ENCODE measurements at regions not wholly inside any gene's neighbourhood (a gene's known extent, or its start where the extent isn't known, plus 50 kb on each side); places are given as distances from the start of the nearest gene placed in this dataset.
"Not testable (repeated sequence)": the region's sequence is repeated elsewhere in the genome, so short reads cannot be mapped to it uniquely, and the experiment has no call there.

DNA sequence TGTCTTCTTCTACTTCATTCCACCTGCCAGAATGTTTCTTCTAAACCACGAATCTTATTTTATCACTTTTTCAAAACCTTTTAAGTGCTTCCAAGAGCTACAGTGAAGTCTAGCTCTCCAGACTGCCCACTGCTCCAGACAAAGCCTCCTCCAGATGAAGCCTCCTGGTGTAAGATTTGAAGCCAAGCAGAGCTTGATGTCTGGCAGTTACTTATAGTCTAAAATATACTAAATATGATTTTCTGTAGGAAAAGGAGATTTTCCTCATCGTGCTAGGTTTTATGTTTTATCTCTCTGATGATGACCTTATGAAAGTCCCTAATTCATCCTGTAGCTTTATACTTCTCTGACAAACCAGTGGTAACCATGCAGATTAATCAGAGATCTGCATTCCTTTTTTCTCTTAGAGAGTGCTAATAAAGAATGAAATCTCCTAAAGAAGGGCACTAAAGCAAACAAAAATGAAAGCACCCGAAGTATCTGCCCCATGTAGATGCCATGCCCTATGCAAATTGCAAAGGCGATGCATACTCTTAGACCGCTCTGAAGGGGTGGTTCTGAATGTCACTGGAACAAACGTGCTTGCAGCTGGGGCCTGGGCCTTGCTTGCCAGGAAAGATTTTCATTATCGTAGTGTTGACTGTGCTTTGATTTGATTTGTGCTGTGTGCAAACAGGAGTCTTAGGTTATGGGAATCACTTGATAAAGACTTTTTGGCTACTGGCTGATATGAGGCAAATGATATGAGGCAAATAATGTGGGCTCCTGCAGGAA is 314.2 kb downstream of the PID1 start:
- no peak for DNase-seq (ENCODE audit: low spot score)

DNA sequence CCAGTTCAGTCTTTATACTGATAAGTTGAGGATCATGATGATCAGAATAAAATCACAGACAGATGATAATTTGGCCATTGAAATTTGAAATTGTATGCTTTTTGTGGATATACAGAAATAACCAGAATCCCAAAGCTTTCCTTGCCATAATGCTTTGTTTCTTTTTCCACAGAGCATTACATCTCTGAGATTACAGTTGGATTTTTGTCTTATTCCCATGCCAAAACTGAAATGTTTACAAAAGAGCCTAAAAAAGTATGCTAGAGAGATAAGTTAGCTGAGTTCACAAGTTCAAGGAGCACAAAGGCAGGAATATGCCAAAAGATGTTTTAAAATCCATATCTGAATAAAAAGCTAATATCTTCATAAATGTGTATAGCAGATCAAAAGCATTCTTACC is 321.3 kb downstream of the PID1 start:
- DNase-seq (ENCODE audit: low spot score), result no peak

DNA sequence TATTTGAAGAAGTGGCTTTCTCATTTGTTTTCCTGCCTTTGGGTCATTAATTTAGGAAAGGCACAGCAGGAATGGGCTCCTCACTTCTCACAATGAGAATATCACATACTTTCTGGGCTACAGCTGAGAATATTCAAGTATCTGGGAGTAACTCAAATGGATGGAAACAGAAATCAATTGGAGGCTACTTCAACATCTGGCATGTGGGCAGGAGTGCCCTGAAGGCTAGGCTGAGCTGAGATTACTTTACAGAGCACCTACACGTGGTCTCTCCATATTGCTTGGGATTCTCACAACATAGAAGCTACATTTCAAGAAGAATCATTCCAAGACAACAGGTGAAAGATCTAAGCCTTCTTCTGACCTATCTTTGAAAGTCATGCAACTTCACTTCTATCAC is 325.4 kb downstream of the PID1 start:
- DNase-seq (ENCODE audit: low spot score), result no peak

DNA sequence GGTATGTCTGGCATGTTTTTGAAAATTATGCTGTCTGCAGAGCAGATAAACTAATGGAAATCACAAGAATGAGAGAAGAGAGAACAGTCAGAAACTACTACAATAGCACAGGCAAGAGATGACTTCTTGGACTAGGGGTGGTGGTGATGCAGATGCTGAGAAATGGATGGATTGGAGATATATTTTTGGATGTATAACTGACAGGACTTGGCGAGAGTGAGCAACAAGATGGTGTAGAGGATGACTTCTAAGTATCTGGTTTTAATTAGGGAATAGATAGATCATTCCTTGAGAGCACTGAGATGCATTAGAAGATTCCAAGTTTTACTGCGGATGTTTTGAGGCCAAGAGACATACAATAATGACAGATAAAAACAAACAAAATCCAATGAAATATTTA is 328.2 kb downstream of the PID1 start:
- no peak for DNase-seq (ENCODE audit: low spot score)

DNA sequence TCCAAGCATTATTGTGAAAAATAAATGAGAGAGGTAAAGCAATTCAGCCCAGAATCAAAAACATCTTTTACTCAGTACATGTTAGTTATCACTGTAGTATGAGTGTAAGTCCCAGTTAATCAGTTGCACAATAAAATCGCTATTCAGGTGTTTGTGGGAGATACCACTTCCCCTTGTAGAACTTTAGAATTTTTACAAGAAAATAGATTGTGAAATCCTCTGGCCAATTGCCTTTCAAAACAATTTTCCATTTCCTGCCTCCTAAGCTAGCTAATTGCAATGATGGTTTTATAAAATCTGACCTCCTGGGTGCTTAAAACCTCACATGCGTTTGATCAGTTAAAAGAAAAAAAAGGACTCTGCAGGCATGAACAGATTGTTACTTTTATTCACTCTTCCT is 332.5 kb downstream of the PID1 start:
- DNase-seq (ENCODE audit: low spot score), result no peak

DNA sequence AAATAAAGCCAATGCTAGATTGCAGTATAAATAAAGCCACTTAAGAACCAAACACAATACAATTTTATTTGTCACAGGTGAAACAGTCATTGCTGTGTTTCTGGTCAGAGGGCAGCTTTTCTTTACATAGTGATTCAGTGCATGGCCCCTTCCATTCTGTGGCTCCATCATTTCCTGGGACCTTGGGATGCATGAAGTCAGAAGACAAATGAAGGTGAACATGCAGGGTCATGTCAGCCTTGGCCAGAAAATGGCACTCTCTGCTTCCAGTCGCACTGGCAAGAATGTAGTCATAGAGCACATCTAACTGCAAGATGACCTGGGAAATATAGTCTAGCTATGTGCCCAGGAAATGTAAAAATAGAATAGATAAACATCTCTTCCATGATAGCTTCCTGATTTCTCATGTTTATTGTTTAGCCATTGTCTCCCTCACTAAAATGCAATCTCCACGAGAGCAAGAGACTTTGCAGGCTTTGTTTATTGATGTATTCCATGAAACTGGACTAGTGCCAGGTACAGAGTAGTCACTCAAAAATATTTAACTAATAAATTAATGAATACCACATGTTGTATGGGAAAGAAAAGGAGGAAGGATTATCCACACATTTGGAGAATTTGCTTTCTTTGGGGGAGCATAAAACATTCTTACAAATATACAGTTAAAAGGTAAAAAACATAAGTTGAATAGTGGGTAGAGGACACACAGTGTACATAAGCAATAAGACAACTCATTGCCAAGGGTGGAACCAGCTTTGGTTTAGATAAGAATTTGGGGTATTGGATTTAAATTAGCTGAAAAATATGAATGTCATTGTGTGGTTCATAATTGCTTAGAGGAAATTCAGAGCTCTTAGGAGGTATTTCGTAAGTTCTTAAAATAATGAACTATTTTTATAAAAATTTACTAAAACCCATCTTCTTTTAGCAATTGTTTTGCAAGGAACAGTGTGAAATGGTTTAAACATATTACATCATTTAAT is 343.8 kb downstream of the PID1 start:
- DNase-seq (ENCODE audit: low spot score), result no peak

DNA sequence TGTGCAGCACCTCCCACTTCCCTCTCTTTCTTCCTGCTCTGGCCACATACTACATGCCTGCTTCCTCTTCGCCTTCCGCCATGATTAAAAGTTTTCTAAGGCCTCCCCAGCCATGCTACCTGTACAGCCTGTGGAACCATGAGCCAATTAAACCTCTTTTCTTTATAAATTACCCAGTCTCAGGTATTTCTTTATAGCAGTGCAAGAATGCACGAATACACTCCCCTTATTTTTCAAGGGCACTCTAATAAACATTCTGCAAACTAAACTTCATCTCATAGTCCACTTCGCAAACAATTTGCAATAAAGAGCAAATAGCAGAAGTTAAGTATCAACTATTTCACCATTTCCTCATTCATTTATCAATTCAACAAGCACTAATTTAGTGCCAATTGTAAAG is 351.3 kb downstream of the PID1 start:
- DNase-seq (ENCODE audit: low spot score), result no peak

DNA sequence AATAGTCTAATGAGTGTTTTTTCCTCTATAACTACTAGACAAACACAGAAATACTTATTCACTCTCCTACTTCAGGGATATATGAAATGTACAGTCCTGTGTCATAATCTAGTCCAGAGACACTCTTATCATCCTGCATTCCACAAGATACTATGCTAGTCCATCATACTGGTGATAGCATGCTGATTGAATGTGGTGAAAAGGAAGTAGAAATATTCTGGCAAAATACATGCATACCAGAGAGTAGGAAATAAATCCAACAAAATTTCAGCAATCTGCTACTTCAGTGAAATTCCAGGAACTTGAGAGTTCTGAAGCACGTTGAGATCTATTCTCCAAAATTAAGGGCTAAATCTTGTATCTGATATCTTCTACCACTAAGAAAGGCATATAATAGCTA is 353.9 kb downstream of the PID1 start:
- no peak for DNase-seq (ENCODE audit: low spot score)

DNA sequence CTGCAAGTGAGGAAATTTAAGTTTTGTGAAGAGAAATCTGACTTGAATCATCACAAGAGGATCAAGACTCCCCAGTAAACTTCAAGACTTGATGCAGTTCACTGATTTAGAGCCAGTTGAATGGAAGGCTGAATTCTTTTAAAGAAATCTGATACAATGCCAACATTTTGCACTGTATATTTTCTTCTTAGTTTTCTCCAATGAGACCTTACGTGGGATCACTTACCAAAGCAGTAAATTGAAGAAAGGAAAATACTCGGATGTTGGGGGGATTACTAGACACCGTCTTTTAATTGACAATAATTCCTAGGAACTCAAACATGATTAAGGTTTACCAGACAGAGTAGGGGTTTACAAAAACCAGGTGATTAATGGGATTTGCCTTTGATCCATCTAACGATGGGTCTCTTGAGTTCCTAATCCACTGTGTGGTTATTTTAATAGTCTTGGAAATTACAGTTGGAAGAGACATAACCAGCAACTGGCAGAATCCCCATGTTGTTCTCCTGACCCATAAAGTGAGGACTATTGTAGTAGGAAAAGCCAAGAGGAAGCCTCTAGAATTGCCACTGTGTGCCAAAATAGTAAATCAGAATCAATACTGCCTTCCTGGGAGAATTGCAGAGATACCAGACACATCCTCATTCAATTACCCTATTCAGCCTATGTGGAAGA is 354.5 kb downstream of the PID1 start:
- no peak for DNase-seq (ENCODE audit: low spot score)

DNA sequence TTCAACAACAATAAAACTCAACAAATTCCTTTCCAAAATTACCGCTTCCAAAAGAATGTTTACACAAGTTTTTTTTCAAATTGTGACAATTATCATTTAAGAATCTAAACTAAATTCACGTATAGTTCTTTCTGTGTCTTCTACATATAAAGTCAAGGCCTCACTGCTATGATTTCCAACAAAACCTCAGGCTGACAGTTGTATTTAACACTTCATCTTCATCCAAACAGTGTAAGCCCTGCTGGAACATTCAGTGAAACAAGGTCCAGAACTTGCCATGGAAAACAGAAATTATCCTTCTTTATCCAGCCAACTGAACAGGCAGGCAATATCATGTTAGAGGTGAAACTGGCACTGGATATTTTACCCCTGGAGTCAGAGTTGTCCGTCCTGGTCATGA is 357.9 kb downstream of the PID1 start:
- DNase-seq (ENCODE audit: low spot score), result no peak

DNA sequence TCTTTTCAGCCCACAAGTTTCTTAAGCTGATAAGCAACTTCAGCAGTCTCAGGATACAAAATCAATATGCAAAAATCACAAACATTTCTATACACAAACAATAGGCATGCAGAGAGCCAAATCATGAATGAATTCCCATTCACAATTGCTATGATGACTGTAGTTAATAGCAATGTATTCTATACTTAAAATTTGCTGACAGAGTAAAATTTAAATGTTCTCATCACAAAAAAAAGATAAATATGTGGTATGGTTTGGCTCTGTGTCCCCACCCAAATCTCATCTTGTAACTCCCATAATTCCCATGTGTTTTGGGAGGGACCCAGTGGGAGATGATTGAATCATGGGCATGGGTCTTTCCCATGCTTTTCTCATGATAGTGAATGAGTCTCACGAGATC is 360.2 kb downstream of the PID1 start:
- not testable (repeated sequence) for DNase-seq (ENCODE audit: low spot score)

DNA sequence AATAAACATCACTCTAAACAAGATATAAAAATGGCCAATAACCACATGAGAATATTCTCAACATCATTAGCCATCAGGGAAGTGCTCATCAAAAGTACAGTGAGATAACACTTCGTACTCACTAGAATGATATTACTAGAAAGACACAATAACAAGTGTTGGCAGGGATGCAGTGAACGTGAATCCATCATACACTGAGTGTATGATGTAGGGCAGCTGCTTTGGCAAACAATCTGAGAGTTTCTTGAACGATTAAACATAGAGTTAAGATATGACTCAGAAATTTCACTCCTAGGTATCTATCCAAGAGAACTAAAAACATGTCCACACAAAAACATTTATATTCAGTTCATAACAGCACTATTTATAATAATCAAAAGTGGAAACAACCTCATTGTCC is 368.9 kb downstream of the PID1 start:
- DNase-seq (ENCODE audit: low spot score), result no peak

DNA sequence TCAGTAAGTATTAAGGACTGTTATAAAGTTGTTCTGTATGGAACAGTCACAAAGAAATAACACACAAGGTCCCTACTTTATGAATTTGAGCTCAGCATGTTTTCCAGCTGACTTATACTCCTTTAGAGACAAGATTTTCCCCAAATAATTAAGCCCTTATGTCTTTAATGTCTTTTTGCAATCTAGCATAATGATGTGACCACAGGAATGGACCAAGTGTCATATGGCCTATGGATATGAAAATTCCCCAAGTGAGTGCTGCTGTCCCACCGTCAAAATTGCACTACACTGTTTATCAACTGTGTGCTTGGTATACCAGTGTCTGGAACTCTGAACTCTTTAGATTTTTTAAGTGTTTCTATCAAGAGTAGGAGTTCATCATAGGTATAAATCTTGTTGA is 369.6 kb downstream of the PID1 start:
- no peak for DNase-seq (ENCODE audit: low spot score)

DNA sequence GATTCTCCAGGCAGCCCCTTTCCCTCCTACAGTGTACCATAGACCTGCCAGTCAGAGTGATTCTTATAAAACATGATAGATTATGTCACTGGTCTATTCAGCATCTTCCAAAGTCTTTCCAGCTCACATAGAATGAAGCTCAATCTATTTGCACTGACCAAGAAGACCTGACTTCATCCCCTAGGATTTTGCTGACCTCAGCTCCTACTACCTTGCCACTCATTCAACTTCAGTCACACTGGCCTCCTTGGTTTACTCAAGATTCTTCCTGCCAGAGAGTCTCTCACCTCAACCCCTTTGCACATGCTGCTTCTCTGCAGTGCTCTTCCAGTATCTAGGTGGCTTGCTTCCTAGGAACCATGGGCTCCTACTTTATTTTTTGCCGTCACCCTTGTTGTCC is 392.9 kb downstream of the PID1 start:
- no peak for DNase-seq (ENCODE audit: low spot score)

DNA sequence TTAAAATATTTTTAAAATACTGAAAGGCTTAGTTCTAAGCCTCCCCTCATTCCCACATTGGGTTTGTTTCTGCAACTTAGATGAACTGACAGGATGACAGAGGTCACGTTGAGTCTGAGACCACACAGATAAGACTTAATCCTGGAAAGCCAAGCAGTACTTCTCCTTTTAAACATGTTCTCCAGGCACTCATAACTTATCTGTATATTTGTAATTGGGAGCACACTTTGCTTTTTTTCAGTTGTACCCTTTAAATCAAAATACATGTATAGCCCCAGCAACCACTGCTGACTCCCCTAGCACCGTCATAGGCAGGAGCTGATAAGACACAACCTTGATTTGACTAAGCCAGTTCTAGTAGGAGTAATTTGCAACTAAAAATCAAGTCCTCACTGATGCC is 394.8 kb downstream of the PID1 start:
- DNase-seq (ENCODE audit: low spot score), result no peak

DNA sequence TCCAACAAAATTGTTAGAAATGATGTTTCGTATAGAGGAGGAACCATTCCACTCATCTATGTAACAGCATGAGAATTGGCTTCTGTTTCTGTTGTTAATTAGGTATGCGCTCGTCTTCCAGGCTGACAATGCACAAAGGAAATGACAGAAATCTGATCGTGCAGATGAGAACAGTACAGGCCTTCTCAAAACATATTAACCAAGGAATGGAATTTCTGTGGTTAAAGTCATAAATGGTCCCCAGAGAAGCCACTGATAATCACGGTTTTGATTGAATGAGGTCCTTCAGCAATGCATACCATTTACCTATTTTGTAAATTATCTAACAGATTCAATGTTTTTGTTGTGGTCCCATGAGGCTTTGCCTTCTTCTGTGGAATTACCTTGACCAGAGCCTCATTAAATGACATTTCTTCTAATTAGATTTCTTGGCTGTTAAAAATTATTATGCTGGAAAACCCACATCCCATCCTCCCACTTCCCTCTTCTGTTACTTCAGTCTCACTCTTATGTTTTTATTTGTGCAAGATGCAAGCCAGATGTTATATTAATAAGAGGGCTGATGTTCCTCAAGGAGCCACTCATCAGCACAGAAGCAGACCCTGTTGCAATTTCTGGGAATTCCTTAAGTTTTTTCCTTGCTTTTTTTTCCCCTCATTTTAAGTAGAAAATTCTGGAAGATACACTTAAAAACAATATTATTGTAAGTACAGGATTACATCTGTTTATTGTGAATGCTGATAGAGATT is 395.8 kb downstream of the PID1 start:
- DNase-seq (ENCODE audit: low spot score), result no peak

DNA sequence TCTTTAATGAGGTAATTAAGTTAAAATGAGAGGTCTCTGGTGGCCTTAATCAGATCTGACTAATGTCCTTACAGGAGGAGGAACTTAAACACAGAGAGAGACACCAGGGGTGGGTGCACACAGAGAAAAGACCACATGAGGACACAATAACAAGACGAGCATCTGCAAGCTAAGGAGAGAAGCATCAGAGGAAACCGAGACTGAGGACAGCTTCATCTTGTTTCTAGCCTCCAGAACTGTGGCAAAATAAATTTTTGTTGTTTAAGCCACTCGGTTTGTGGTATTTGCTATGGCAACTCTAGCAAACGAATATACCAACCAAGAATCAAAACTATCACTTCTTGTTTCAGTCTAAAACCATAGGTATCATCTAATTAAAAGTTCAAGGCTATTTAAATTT is 400.1 kb downstream of the PID1 start:
- DNase-seq (ENCODE audit: low spot score), result no peak

DNA sequence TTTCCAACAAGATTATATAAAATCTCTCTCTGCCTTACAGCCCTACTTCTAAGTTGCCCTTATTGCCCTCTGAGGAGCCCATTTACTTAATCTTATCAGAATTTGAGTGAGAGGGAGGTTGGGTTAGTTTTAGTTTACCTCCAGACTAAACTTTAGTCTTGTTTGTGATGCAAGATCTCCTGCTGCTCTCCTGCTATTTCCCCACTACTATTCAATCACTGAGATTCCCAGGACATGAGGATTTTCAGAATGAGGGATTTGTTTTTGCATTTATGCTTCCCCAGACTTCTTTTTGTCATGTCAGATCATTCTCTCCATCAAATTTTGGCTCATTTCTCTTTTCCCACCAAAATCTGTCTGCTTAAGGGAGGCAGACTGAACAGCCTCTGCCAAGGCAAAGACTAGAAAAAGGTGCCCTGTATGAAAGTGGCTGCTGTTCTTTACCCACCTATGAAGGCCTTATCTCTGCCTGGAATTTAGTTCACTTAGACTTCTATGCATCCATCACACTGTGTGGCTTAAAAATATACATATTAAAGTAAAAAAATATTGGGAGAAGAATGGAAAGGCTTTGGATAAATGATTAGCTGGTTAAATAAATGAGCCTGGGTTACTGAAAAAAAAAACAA is 401.3 kb downstream of the PID1 start:
- DNase-seq (ENCODE audit: low spot score), result no peak

DNA sequence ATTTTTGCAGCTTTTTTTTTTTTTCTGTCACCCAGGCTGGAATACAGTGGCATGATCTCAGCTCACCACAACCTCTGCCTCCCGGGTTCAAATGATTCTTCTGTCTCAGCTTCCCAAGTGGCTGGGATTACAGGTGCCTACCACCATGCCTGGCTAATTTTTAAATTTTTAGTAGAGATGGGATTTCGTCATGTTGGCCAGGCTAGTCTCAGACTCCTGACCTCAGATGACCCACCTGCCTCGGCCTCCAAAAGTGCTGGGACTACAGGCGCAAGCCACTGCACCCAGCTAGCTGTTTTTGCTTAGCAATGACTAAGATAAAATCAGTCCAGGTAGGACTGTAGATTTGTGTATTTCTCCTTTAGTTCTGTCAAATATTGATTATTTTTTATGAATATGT is 403.7 kb downstream of the PID1 start:
- DNase-seq (ENCODE audit: low spot score), result no peak

DNA sequence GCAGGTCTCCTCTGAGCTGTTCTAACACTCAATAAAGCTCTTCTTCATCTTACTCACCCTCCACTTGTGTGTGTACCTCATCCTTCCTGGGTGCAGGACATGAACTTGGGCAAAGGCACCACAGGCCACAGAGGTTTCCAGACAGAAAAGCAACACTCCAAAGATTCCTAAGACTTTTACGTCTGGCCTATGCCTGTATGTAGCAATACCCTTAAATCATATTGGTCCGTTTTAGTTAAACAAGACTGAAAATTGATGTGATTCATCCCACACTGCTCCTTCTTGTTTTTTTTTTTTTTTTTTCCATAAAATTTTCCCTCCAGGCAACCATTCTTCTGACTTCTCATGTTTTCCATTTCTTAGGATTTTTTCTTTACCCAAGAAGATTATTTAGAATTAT is 404.3 kb downstream of the PID1 start:
- no peak for DNase-seq (ENCODE audit: low spot score)

DNA sequence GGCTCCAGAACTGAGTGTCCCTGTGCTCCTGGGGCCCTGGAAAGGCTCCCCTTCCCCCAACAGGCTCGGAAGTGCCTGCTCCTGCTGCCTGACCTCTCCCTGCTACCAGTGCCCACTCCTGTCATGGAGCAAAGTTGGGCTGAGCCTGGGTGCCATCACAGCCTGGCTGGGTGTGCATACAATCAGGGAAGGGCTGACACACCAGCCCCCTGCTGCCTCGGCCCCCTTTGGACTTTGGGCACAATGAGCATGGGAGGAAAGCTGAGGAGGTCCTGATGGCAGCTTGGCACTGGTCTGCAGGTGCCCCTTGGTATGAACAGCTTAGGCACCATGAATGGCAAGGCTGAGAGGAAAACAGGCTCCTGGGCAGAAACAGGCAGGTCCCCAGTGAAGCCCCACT is 405.0 kb downstream of the PID1 start:
- no peak for DNase-seq (ENCODE audit: low spot score)

DNA sequence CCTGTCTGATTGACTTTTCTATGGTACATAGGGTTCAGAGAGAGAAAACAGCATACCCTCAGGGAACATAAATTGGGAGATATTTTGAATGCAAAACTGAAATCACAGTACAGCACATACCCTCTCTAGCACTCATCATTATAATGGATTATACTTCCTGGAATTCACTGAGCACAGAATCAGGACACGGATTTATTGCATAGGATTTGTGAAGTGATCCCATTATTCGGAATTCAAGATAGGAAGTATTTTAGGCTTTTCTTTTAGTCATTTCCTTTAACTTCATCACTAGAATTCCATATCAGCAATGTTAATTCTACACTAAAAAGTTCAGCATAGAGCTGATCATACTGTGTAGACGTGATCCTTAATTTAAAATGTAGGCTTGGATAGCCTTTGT is 407.0 kb downstream of the PID1 start:
- no peak for DNase-seq (ENCODE audit: low spot score)
